ENCODE measurements at regions not wholly inside any gene's neighbourhood (a gene's known extent, or its start where the extent isn't known, plus 50 kb on each side); places are given as distances from the start of the nearest gene placed in this dataset.
"Not testable (repeated sequence)": the region's sequence is repeated elsewhere in the genome, so short reads cannot be mapped to it uniquely, and the experiment has no call there.

DNA sequence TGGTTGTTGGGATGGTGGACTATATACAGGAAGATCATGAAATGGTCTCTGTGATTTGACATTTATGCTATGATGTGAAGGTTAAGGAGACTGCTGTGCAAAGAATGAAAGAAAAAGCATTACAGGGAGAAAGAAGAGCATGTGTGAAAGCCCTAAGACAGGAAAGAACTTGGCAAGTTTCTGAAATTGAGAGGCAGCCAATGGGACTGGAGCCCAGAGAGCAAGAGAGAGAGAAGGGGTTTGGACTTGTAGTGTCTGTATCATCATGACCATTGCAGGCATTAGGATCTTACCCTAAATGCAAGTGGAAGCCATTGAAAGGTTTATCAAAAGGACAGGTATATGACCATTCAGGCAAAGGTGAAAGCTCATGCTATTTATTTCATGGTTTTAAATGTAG, 147.1 kb downstream of the NAA11 start:
- Mint-ChIP-seq H3K36me3 (ENCODE audit: low read depth) (no peaks in the 10 kb centered on the region), H3K27me3 (no peaks in the 10 kb centered on the region), H3K4me1 (no peaks in the 10 kb centered on the region), H3K4me3 (no peak overlapping the region), H3K27ac (no peak overlapping the region), H3K9me3 (no peaks in the 10 kb centered on the region)
- no peak for DNase-seq
- POLR2A ChIA-PET, result no interaction called here
- CTCF ChIA-PET, result no interaction called here

GRCh38 chr4:79177388-79177787, 148.5 kb downstream of the NAA11 start:
- CTCF ChIA-PET, result no interaction called here
- Mint-ChIP-seq H3K36me3 (ENCODE audit: low read depth) (no peaks in the 10 kb centered on the region), H3K27me3 (no peaks in the 10 kb centered on the region), H3K27ac (no peak overlapping the region), H3K9me3 (no peaks in the 10 kb centered on the region), H3K4me3 (no peak overlapping the region), H3K4me1 (no peaks in the 10 kb centered on the region)
- no peak for DNase-seq
- POLR2A ChIA-PET, result no interaction called here

- no peak for DNase-seq
- ChIA-PET POLR2A (no interaction called here), CTCF (no interaction called here)
Observed at GRCh38 chr4:79176351-79176750, 149.5 kb downstream of the NAA11 start.

DNA sequence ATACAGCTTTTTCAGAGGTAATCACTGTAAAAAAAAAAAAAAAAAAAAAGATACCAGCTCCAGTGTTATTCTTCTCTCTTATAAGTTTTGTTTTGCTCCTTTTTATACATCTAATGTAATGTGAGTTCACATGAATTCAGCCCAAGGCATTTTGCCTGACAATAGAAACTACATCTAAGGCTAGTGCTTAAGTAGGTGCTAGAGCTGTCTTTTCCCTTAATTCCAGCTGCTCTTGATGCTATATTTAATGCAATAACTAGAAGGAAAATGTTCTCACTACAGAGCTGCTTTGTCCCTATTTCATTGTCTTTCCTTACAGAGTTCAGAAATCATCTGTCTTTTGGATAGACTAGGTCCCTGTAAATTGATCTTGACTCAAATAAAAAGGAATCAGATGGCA, 150.1 kb downstream of the NAA11 start:
- H3K27me3 Mint-ChIP-seq, result no peaks in the 10 kb centered on the region
- H3K9me3 Mint-ChIP-seq, result no peaks in the 10 kb centered on the region
- H3K36me3 Mint-ChIP-seq (ENCODE audit: low read depth), result no peaks in the 10 kb centered on the region
- H3K27ac Mint-ChIP-seq, result no peak overlapping the region
- ChIA-PET POLR2A (no interaction called here), CTCF (no interaction called here)
- H3K4me1 Mint-ChIP-seq, result no peaks in the 10 kb centered on the region
- H3K4me3 Mint-ChIP-seq, result no peak overlapping the region
- no peak for DNase-seq

More at GRCh38 chr4:79176351-79176750, 149.5 kb downstream of the NAA11 start:
- no peak overlapping the region for H3K4me3 Mint-ChIP-seq
- H3K27me3 Mint-ChIP-seq, result no peaks in the 10 kb centered on the region
- H3K4me1 Mint-ChIP-seq, result no peaks in the 10 kb centered on the region
- H3K36me3 Mint-ChIP-seq (ENCODE audit: low read depth), result no peaks in the 10 kb centered on the region
- H3K27ac Mint-ChIP-seq, result no peak overlapping the region
- no peaks in the 10 kb centered on the region for H3K9me3 Mint-ChIP-seq

DNA sequence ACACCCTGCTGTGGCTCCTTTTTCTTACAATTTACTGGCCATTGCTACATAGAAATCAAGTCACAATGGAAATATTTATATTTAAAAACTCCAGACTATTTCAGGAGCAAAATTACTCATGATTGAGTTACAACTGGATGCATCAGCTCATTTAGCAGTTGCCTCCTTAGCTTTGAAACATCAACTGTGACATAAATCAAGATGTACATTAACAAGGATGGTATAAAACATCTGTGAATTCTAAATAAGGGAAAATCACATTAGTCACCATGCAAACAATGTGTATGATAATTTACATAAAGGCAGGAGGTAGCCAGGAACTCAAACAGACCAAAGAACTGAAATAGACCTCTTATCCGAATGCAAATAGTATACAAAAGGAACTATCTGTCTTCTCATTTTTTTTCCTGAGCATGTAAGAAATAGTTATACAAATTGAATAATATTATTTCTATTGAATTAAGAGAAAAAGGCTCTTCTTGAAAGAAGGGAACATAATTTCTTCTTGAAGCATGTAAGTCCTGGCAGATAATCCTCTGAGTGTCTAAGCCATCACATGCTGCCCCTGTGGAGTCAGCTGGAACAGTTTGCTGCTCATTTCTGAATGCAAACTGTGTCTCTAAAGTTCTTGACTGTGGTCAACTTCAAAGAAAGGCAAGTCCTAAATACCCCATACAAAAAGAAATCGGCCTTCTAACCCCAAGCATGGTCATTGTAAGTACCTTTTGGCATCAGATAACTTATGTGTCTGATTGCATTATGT, 151.2 kb downstream of the NAA11 start:
- no peaks in the 10 kb centered on the region for H3K36me3 Mint-ChIP-seq (ENCODE audit: low read depth)
- no peak overlapping the region for H3K27ac Mint-ChIP-seq
- no peaks in the 10 kb centered on the region for H3K27me3 Mint-ChIP-seq
- H3K9me3 Mint-ChIP-seq, result peaks cover under 1% of the 10 kb centered on the region
- H3K4me3 Mint-ChIP-seq, result no peak overlapping the region
- POLR2A ChIA-PET, result no interaction called here
- no peak for DNase-seq
- H3K4me1 Mint-ChIP-seq, result no peaks in the 10 kb centered on the region
- CTCF ChIA-PET, result no interaction called here

- no peak for DNase-seq
- Mint-ChIP-seq H3K9me3 (peaks cover 2% of the 10 kb centered on the region), H3K27ac (no peak overlapping the region), H3K4me1 (no peaks in the 10 kb centered on the region), H3K36me3 (ENCODE audit: low read depth) (no peaks in the 10 kb centered on the region), H3K27me3 (no peaks in the 10 kb centered on the region), H3K4me3 (no peak overlapping the region)
- POLR2A ChIA-PET, result no interaction called here
- CTCF ChIA-PET, result interaction anchor here (0.8 kb wide), 1 partner anchor 196 kb away, joined by 3 read pairs; no protein-coding TSS in a partner anchor
Observed at GRCh38 chr4:79173186-79173585, 152.7 kb downstream of the NAA11 start.

- Mint-ChIP-seq H3K9me3 (peaks cover 2% of the 10 kb centered on the region), H3K4me3 (no peak overlapping the region), H3K27ac (no peak overlapping the region), H3K27me3 (no peaks in the 10 kb centered on the region), H3K36me3 (ENCODE audit: low read depth) (no peaks in the 10 kb centered on the region), H3K4me1 (no peaks in the 10 kb centered on the region)
- DNase-seq, result no peak
- ChIA-PET POLR2A (no interaction called here), CTCF (no interaction called here)
Observed at GRCh38 chr4:79170077-79170476, 155.8 kb downstream of the NAA11 start.

GRCh38 chr4:79164907-79165610, 160.8 kb downstream of the NAA11 start:
- Mint-ChIP-seq H3K27ac (no peak overlapping the region), H3K36me3 (ENCODE audit: low read depth) (no peaks in the 10 kb centered on the region), H3K9me3 (peaks cover 2% of the 10 kb centered on the region), H3K4me1 (peaks cover 2% of the 10 kb centered on the region), H3K27me3 (no peaks in the 10 kb centered on the region), H3K4me3 (no peak overlapping the region)
- ChIA-PET CTCF (no interaction called here), POLR2A (no interaction called here)
- DNase-seq, result no peak

DNA sequence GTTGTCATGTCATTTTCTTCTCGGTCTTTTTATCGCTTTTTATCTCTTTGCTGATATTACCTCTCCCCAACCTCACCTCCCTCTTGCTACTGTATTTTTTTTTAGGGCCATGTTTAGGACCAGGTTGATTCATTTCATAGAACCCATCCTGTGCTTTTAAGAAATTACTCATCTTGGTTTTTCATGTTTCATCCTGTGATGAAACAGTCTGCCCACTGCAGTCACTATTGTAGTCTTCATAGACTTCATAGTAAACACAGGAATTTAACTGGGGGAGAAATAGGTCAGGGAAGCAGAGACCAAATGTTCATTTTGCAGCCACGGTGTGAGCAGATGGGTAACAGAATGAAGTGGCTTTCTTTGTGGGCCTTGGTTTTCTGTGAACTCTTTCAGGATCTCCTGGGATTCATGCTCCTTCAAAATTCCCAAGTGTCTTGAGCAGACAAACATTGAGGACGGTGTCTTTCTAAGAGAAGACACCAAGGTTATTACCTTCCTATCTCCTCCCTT, 161.8 kb downstream of the NAA11 start:
- Mint-ChIP-seq H3K4me1 (peaks cover 2% of the 10 kb centered on the region), H3K27ac (no peak overlapping the region), H3K27me3 (no peaks in the 10 kb centered on the region), H3K4me3 (no peak overlapping the region), H3K9me3 (no peaks in the 10 kb centered on the region), H3K36me3 (ENCODE audit: low read depth) (no peaks in the 10 kb centered on the region)
- no peak for DNase-seq
- ChIA-PET POLR2A (no interaction called here), CTCF (no interaction called here)

GRCh38 chr4:79160962-79161361, 164.9 kb downstream of the NAA11 start:
- ChIA-PET POLR2A (no interaction called here), CTCF (no interaction called here)
- peaks cover 2% of the 10 kb centered on the region for H3K4me1 Mint-ChIP-seq
- no peaks in the 10 kb centered on the region for H3K36me3 Mint-ChIP-seq (ENCODE audit: low read depth)
- H3K4me3 Mint-ChIP-seq, result no peak overlapping the region
- H3K9me3 Mint-ChIP-seq, result no peaks in the 10 kb centered on the region
- H3K27ac Mint-ChIP-seq, result no peak overlapping the region
- H3K27me3 Mint-ChIP-seq, result no peaks in the 10 kb centered on the region
- no peak for DNase-seq

DNA sequence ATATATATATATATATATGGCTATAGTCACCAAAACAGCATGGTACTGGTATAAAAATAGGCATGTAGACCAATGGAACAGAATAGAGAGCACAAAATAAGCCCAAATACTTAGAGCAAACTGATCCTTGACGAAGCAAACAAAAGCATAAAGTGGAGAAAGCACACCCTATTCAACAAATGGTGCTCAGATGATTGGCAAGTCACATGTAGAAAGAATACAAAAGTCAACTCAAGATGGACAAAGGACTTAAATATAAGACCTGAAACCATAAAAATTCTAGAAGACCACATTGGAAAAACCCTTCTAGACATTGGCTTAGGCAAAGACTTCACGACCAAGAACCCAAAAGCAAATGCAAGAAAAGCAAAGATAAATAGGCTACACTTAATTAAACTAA, 167.2 kb downstream of the NAA11 start:
- CTCF ChIA-PET; H3K27ac Mint-ChIP-seq; H3K4me1 Mint-ChIP-seq; H3K36me3 Mint-ChIP-seq (ENCODE audit: low read depth); H3K27me3 Mint-ChIP-seq; H3K4me3 Mint-ChIP-seq; DNase-seq; H3K9me3 Mint-ChIP-seq; POLR2A ChIA-PET: not testable (repeated sequence)

GRCh38 chr4:79155336-79155735, 170.5 kb downstream of the NAA11 start:
- no peak for DNase-seq
- ChIA-PET POLR2A (no interaction called here), CTCF (no interaction called here)
- no peaks in the 10 kb centered on the region for H3K27me3 Mint-ChIP-seq
- no peaks in the 10 kb centered on the region for H3K4me1 Mint-ChIP-seq
- no peaks in the 10 kb centered on the region for H3K36me3 Mint-ChIP-seq (ENCODE audit: low read depth)
- peaks cover 5% of the 10 kb centered on the region for H3K9me3 Mint-ChIP-seq
- H3K4me3 Mint-ChIP-seq, result no peak overlapping the region
- H3K27ac Mint-ChIP-seq, result no peak overlapping the region

DNA sequence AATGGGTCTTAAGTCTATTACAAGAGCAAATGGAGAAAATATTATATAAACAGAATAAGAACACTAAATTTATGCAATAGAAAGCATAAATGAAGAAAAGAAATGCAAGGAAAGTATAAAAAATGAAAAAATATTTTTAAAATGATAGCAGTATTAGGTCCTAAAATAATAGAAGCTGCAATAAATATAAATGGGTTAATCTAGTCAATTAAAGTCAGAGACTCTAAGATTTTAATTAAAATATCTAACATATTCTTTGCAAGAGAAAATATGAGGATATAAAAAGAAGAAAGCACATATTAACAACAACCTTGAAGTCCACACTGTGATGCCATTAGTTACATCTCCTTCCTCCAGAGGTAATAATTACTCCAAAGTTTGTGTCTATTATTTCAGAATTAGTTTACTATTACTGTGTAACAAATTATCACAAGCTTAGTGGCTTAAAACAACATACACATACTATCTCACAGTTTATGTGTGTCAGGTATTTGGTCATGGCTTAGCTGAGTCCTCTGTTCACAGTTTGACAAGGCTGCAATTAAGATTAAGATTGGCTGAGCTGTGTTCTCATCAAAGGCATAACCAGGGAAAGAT, 174.9 kb downstream of the NAA11 start:
- Mint-ChIP-seq H3K36me3 (ENCODE audit: low read depth) (no peaks in the 10 kb centered on the region), H3K9me3 (peaks cover 5% of the 10 kb centered on the region), H3K27me3 (no peaks in the 10 kb centered on the region), H3K4me3 (no peak overlapping the region), H3K4me1 (no peaks in the 10 kb centered on the region), H3K27ac (no peak overlapping the region)
- POLR2A ChIA-PET, result no interaction called here
- CTCF ChIA-PET, result no interaction called here
- no peak for DNase-seq

DNA sequence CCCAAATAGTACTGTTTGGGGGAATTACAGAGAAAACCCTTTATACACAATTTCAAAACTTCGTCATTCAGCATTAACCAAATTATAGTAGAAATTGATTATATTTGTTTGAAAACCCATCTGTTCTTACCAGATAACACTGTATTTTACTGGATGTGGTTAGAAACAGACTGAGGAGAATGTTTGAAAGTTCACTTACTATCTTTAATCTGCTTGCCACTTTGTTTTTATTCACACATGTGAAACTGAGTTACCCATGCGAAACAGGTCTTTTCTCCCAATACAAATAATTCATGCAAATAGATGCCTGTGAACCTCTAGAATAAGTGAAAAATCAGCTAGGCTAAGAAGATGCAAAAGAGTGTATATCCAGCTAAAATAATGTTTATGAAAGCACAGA, 177.5 kb downstream of the NAA11 start:
- Mint-ChIP-seq H3K27ac (no peak overlapping the region), H3K4me1 (no peaks in the 10 kb centered on the region), H3K9me3 (no peaks in the 10 kb centered on the region), H3K27me3 (no peaks in the 10 kb centered on the region), H3K4me3 (no peak overlapping the region), H3K36me3 (ENCODE audit: low read depth) (no peaks in the 10 kb centered on the region)
- CTCF ChIA-PET, result no interaction called here
- no peak for DNase-seq
- POLR2A ChIA-PET, result no interaction called here

Measured in activated CD4-positive, alpha-beta memory T cell treated with anti-CD3 and anti-CD28 coated beads, Interleukin-2, amount 10 ng/mL, durations not matched to agents 7 days and 5 days (primary cell).